ENCODE measurements at regions not wholly inside any gene's neighbourhood (a gene's known extent, or its start where the extent isn't known, plus 50 kb on each side); places are given as distances from the start of the nearest gene placed in this dataset.

DNA sequence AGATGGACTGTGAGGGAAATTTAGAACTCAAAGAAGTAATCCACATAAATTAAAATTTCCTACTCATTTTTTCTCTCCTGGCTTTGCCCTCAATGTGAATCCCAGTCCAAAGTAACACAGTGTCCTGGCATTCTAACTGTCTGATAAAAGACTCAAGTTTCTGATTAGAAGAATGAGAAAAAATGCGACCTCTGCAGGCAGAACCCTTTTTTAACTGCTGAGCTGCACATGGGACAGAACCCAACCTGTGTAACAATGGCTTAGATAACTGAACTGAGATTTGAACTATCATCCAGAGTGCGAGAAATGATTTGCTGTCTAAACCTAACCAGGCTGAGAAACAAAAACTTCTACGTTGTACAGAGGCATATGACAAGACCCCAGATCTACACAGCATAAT, 385.6 kb upstream of the LRRC4C start:
- Histone ChIP-seq H3K4me3 (ENCODE audit: low read depth, low read length) (no peak overlapping the region), H3K27me3 (ENCODE audit: insufficient read depth, low read depth, severe bottlenecking) (peaks cover 8% of the 10 kb centered on the region), H3K27ac (no peak overlapping the region), H3K9me3 (ENCODE audit: severe bottlenecking) (no peaks in the 10 kb centered on the region), H3K36me3 (no peaks in the 10 kb centered on the region)
- DNase-seq, result no peak
- TF ChIP-seq, protein P1, sequence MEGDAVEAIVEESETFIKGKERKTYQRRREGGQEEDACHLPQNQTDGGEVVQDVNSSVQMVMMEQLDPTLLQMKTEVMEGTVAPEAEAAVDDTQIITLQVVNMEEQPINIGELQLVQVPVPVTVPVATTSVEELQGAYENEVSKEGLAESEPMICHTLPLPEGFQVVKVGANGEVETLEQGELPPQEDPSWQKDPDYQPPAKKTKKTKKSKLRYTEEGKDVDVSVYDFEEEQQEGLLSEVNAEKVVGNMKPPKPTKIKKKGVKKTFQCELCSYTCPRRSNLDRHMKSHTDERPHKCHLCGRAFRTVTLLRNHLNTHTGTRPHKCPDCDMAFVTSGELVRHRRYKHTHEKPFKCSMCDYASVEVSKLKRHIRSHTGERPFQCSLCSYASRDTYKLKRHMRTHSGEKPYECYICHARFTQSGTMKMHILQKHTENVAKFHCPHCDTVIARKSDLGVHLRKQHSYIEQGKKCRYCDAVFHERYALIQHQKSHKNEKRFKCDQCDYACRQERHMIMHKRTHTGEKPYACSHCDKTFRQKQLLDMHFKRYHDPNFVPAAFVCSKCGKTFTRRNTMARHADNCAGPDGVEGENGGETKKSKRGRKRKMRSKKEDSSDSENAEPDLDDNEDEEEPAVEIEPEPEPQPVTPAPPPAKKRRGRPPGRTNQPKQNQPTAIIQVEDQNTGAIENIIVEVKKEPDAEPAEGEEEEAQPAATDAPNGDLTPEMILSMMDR (IDR thresholded peaks at IDR 0.05; ENCODE audit: low read depth, low read length), result no peak

DNA sequence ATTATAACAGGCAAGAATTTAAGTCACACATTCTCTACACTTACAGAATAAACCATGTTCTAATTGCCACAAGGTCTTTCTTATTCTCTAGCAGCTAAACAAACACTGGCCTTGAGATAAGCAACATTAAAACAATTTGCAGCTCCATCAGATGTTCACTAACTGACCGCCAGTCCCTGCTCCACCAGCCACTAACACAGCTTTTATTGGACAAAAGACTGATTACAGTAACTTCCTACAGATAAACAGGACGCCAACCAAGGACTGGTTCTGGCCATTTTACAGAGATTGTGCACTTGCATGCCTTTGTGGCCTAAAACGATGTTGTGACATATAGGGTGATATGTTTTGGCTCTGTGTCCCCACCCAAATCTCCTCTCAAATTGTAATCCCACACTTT, 388.9 kb upstream of the LRRC4C start:
- Histone ChIP-seq H3K36me3 (no peaks in the 10 kb centered on the region), H3K27ac (no peak overlapping the region), H3K9me3 (ENCODE audit: severe bottlenecking) (no peaks in the 10 kb centered on the region), H3K27me3 (ENCODE audit: insufficient read depth, low read depth, severe bottlenecking) (peaks cover 12% of the 10 kb centered on the region), H3K4me3 (ENCODE audit: low read depth, low read length) (no peak overlapping the region)
- no peak for DNase-seq
- TF ChIP-seq, protein P1 (IDR thresholded peaks at IDR 0.05; ENCODE audit: low read depth, low read length), result no peak

DNA sequence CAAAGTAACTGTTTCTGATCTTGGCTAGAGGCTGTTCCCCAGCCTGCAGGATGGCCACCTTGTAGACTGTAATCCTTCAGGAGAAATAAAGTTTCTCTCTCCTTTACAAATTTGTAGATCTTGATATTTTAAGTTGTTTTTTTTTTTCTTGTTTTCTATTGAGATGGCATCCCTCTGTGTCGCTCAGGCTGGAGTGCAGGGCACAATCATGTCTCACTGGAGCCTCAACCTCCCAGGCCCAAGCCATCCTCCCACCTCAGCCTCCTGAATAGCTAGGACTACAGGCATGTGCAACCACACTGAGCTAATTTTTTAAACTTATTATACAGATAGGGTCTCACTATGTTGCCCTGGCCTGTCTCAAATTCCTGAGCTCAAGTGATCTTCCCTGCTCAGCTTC, 389.8 kb upstream of the LRRC4C start:
- Histone ChIP-seq H3K36me3 (no peaks in the 10 kb centered on the region), H3K27ac (no peak overlapping the region), H3K4me3 (ENCODE audit: low read depth, low read length) (no peak overlapping the region), H3K9me3 (ENCODE audit: severe bottlenecking) (no peaks in the 10 kb centered on the region), H3K27me3 (ENCODE audit: insufficient read depth, low read depth, severe bottlenecking) (peaks cover 12% of the 10 kb centered on the region)
- no peak for DNase-seq
- TF ChIP-seq, protein P1 (IDR thresholded peaks at IDR 0.05; ENCODE audit: low read depth, low read length), result no peak

DNA sequence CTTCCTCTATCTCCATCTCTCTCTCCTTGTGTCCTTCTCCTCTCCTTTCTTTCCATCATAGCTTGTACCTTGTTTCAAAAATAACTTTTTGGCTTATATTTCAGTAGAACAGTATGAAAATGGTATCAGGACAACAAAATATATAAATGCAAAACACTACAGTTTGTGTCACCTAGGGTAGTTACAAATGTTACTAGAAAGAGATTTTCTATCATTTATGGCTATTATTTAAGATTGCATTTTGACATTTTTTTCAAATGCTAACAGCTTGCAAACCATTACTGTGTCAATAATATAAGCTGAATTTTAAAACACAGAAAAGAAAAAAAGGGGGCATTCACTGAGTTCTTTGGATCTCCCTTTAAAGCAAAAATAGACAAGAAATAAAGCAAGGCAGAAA, 392.3 kb upstream of the LRRC4C start:
- Histone ChIP-seq H3K27me3 (ENCODE audit: insufficient read depth, low read depth, severe bottlenecking) (peaks cover 12% of the 10 kb centered on the region), H3K36me3 (no peaks in the 10 kb centered on the region), H3K9me3 (ENCODE audit: severe bottlenecking) (no peaks in the 10 kb centered on the region), H3K4me3 (ENCODE audit: low read depth, low read length) (no peak overlapping the region), H3K27ac (no peak overlapping the region)
- no peak for DNase-seq
- TF ChIP-seq, protein P1 (IDR thresholded peaks at IDR 0.05; ENCODE audit: low read depth, low read length), result no peak

DNA sequence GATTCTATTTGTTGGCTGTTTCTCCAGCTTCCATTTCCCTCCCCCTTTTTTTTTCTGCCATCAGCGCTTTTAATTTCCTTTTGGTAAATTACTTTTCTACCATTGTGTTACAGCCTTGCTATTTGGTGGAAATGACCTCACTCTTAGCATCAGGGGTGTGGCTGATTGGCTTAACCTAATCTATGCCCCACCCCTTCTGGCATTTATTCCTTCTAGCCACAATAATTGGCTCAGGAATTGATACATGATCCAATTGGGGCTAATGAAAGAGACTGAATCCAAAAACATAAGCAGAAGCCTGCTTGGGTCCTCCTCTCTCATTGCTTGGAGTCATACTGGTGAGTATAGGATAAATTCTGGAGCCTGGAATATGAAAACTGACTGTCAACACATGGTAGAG, 402.4 kb upstream of the LRRC4C start:
- H3K4me3 ChIP-seq (ENCODE audit: low read depth, low read length), result no peak overlapping the region
- DNase-seq, result no peak
- TF ChIP-seq, protein P1 (IDR thresholded peaks at IDR 0.05; ENCODE audit: low read depth, low read length), result no peak
- H3K36me3 ChIP-seq, result no peaks in the 10 kb centered on the region
- no peak overlapping the region for H3K27ac ChIP-seq
- peaks cover 26% of the 10 kb centered on the region for H3K27me3 ChIP-seq (ENCODE audit: insufficient read depth, low read depth, severe bottlenecking)
- H3K9me3 ChIP-seq (ENCODE audit: severe bottlenecking), result no peaks in the 10 kb centered on the region

DNA sequence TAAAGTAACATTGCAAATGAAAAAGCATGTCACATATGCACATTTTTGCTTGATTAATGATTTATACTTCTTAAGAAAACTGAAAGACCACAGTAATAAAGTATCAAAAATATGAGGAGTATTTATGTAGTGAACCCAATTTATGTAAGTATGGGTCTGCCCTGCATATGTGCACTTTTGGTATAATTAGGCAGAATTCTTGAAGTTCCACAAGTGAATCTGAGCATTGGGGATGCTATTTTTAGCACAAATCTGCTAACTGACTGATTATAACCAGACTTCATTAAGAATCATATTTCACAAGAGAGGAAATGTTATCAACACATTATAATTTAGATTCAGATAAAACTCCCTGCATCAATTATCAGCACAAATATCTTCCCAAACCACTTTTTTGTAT, 407.1 kb upstream of the LRRC4C start:
- H3K36me3 ChIP-seq, result no peaks in the 10 kb centered on the region
- no peaks in the 10 kb centered on the region for H3K9me3 ChIP-seq (ENCODE audit: severe bottlenecking)
- H3K4me3 ChIP-seq (ENCODE audit: low read depth, low read length), result no peak overlapping the region
- no peak overlapping the region for H3K27ac ChIP-seq
- H3K27me3 ChIP-seq (ENCODE audit: insufficient read depth, low read depth, severe bottlenecking), result peaks cover 23% of the 10 kb centered on the region
- DNase-seq, result no peak
- TF ChIP-seq, protein P1 (IDR thresholded peaks at IDR 0.05; ENCODE audit: low read depth, low read length), result no peak
